Fibroblast of villous mesenchyme (primary cell): ENCODE measurements at regions not wholly inside any gene's neighbourhood (a gene's known extent, or its start where the extent isn't known, plus 50 kb on each side); places are given as distances from the start of the nearest gene placed in this dataset.

Experiments
- DNase-seq: peaks from one replicate; pipeline ENCODE4 v3.0.0-alpha.2; 2010; ENCODE audit warnings: low read depth
- H3K4me3 ChIP-seq: 2 replicates; pipeline ENCODE4 v1.5.1; 2011; ENCODE audit warnings: low read depth, mild to moderate bottlenecking, low read length
- CTCF ChIP-seq: IDR thresholded peaks from 2 replicates; pipeline ENCODE4 v1.5.1; 2012; ENCODE audit warnings: low read depth, mild to moderate bottlenecking, low read length; ENCODE audit not compliant: insufficient read depth

- no peak for TF ChIP-seq CTCF
- DNase-seq, result no peak
- H3K4me3 ChIP-seq, result no peak overlapping the region
Observed at GRCh38 chr4:185898413-185898812, 86.4 kb upstream of the SORBS2 start.

GRCh38 chr4:185899833-185900232 lies 87.8 kb upstream of the SORBS2 start:
- TF ChIP-seq CTCF, result no peak
- no peak overlapping the region for H3K4me3 ChIP-seq
- no peak for DNase-seq

GRCh38 chr4:185902654-185903053 lies 90.7 kb upstream of the SORBS2 start:
- no peak for TF ChIP-seq CTCF
- no peak for DNase-seq
- no peak overlapping the region for H3K4me3 ChIP-seq

- no peak for TF ChIP-seq CTCF
- H3K4me3 ChIP-seq, result no peak overlapping the region
- DNase-seq, result no peak
Observed at GRCh38 chr4:185903205-185903604, 91.2 kb upstream of the SORBS2 start.

- no peak overlapping the region for H3K4me3 ChIP-seq
- no peak for TF ChIP-seq CTCF
- no peak for DNase-seq
Observed at GRCh38 chr4:185904381-185904780, 92.4 kb upstream of the SORBS2 start.

- no peak overlapping the region for H3K4me3 ChIP-seq
- no peak for DNase-seq
- no peak for TF ChIP-seq CTCF
Observed at GRCh38 chr4:185909972-185910371, 98.0 kb upstream of the SORBS2 start.

GRCh38 chr4:185911556-185912064 lies 99.6 kb upstream of the SORBS2 start:
- H3K4me3 ChIP-seq, result no peak overlapping the region
- DNase-seq, result no peak
- no peak for TF ChIP-seq CTCF
